GM18498 (cell line): ENCODE measurements at regions not wholly inside any gene's neighbourhood (a gene's known extent, or its start where the extent isn't known, plus 50 kb on each side); places are given as distances from the start of the nearest gene placed in this dataset.
A peak's percentile ranks its signal among the peaks of the same experiment; 100 is the strongest.

Experiments used
- ATAC-seq: cut with Tn5 transposase; IDR thresholded peaks from one replicate; pipeline ENCODE4 v1.9.1; 2021; ENCODE audit warnings: mild to moderate bottlenecking, moderate library complexity; ENCODE audit not compliant: unreplicated experiment

DNA sequence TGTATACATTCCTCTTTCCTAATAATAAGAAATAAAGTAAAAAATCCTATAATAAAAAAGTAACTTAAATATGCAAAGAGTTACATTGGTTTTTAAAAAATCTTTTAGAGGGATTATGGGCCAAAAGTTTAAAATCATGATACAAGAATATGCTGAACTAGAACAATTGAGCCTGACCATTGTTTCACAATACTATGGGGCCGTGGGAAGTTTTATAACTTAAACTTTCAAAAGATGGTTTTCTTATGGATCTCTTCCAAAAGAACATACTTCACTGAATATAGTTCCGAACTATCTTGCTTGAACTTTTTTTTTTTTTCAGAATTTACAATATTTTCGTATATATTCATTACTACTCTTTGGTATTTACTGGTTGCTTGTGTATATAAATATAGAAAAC is 97.6 kb downstream of the NFKBIZ start:
- ATAC-seq = no peak

DNA sequence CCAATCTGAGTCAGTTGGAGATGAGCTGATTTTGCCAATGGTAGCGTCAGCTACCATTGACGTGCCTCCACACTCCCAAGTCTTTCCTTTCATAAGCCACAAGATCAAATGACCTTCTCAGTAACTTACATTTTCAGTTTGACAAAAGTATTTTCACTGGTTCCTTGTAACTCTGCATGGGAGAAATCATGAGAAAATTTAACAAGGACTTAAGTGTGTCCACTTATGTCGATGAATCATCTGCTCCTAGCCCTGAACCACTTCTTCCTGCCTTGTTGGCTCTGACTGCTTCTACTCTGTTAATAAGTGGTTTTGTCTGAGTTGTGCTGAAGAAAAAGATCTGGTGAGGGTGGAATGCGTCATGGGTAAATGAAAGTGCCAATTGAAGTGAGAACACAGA is 101.2 kb downstream of the NFKBIZ start:
- ATAC-seq = peak; percentile 83

DNA sequence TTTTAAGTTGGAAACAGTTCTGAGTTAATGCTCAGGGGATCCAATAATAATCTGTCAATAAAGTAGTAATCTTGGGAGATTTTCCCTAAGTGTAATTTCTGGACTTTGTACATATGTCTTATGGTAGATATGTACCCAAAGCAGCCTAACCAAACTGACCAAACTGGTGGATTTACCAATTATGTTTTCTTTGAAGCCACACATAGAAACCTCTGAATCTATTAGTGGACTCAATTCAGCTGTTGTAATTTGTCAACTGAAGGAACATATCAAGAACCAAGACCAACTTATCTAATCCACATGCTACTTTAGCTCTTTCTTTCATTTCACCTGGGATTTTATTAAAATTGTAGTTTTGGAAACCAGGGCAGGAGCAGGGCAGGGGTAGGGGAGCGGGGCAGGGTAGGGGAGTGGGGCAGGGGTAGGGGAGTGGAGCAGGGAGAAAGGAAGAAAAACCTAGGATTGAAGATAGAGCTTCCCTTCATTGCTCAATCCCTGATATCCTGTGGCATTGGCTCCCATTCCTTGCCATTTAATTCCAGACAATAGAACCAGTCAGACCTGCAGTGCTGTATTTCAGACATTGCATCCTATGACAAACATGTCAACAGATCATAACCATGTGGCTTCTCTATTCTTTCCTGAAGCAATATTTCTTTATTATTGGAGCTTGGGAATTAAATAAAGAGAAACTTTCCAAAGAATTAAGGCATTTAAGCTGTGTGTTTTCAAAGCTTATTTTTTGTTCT is 101.8 kb downstream of the NFKBIZ start:
- ATAC-seq = peak; percentile 27

DNA sequence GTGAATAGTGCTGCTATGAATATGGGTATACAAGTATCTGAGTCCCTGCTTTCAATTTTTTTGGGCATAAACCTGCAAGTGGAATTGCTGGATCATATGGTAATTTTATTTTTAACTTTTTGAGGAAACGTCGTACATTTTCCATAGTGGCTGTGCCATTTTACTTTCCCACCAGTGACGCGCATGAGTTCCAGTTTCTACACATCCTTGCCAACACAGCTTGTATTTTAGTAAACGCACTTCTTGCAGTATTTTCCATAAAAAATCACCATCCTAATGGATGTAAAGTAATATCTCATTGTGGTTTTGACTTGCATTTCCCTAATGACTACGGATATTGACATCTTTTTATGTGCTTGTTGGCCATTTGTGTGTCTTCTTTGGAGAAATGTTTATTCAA is 105.0 kb downstream of the NFKBIZ start:
- ATAC-seq = no peak

DNA sequence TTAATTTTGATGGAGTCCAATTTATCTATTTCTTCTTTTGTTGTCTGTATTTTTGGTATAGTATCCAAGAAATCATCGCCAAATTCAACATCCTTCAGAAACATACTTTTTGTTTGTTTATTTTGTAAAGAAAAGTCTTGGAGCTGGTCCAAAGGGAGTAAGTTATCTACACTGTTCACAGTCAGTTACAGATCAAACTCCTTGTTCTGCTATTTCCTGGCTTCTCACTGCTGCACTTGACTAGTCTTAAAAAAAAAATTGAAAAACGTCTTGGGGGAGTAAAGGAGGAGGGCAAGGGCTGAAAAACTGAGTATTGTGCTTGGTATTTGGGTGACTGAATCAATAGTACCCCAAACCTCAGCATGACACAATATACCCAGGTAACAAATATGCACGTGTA is 105.6 kb downstream of the NFKBIZ start:
- no peak for ATAC-seq

DNA sequence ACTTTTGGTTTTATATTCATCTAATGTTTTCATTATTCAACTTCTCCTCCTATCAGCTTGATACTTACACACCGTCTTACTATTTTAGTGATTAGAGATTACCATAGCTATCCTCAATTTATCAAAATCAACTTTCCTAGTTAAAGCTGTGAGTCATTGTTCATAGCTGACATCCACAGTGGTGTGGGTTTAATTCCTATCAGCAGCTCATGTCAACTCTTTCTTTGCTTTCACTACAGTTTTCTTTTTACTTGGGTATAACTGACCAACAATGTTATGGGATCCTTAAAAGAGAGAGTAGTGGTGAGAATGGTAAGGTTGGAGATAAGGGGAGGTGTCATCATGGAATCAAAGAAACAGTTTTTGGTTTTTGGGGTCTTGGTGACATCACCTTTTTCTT is 112.7 kb downstream of the NFKBIZ start:
- ATAC-seq = no peak

DNA sequence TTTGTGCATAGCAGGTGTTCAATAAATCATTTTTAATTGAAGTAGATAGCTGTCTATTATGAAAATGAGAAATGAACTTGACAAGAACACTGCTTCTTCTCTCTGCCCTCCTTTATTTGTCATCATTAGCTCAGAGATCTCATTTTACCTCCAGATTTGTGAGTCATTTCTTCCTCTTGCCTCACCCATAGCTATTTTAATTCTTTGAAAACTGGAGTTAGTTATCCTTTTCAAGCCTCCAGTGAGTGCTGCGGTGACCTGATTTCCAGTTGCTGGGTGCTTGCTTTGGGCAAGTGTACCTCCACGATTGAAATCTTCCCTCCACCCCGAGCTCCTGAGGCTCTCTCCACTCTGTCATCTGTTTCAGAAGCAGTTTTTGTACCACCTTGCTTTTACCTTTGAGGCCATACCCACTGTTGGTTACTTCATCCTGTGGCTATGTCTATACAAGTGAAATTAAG is 114.6 kb downstream of the NFKBIZ start:
- ATAC-seq = no peak

DNA sequence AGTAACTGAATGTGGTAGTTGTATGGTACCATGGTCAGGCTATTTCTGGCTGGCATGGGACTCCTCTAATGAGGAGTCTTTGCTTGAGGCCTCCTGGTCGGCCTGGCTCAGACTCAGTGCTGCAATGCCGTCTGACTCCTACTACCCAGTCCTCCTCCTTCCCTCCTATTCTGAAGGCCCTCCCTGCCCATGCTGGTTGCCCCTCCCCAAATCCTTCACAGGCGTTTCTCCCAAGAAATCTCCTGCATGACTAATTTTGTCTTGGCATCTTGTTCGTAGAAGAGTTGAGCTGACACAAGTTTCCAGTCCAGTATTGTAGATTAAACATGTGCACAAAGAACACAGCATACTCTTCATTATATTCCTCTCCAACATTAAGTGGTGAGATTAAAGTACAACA is 115.5 kb downstream of the NFKBIZ start:
- no peak for ATAC-seq

DNA sequence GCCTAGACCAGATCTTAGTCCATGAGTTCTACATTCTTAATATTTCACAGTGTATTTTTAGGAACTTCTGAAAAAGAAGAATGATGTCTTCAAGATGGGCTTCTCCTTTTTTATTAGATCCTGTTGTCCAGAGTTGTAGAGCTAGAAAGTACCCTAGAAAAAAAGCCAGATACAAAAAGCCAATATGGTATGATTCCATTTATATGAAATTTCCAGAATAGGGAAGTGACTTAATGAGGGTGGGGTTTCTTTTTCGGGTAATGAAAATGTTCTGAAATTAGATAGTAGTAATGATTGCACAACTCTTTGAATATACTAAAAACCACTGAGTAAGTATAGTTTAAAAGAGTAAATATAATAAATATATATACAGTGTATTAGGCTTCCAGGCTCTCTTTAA is 116.9 kb downstream of the NFKBIZ start:
- no peak for ATAC-seq

DNA sequence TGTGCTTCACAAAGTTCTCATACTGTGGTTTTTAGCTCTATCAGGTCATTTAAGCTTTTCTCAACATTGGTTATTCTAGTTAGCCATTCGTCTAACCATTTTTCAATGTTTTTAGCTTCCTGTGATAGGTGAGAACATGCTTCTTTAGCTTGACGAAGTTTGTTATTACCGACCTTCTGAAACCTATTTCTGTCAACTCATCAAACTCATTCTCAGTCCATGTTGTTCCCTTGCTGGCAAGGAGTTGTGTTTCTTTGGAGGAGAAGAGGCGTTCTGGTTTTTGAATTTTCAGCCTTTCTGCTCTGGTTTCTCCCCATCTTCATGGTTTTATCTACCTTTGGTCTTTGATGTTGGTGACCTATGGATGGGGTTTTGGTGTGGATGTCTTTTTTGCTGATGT is 120.9 kb downstream of the NFKBIZ start:
- ATAC-seq = no peak

DNA sequence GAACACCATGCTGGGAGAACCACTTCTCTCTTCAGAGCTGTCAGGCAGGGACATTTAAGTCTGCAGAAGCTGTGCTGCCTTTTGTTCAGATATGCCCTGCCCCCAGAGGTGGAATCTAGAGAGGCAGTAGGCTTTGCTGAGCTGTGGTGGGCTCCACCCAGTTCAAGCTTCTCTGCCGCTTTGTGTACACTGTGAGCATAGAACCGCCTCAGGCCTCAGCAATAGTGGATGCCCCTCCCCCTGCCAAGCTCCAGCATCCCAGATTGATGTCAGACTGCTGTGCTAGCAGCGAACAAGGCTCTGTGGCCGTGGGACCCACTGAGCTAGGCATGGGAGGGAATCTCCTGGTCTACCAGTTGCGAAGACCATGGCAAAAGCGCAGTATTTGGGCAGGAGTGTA is 121.6 kb downstream of the NFKBIZ start:
- ATAC-seq = no peak

DNA sequence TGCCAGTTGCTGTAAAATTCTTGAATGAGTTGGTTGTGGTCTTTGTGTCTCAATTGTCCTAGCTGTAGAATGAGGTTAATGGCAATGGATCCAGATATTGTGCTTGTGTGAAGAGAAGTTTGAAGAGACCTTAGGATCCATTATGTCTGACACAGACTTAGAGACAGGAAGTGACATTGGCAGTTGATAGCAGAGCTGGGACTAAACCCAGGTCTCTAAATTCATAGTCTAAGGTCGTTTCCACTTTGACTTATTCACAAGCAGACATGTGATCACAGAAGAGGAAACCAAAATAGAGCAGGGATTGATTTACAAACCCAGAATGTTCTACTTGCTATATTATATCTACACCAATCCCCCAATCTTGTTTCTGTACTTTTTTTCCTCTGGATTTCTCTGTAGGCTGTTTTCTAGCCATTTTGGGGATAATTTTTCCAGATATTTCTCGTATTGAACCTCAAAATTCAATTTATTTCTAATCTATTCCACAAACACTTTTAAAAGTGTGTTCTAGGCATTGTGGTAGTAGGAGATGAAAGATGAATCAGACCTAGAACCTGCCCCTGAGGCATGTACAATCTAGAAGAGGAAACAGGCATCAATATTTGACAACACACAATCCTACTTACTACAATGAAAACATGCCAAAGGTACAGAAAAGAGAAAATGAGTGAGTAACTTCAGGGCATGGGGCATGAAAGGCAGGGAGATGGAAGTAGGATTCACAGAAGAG is 123.3 kb downstream of the NFKBIZ start:
- no peak for ATAC-seq

DNA sequence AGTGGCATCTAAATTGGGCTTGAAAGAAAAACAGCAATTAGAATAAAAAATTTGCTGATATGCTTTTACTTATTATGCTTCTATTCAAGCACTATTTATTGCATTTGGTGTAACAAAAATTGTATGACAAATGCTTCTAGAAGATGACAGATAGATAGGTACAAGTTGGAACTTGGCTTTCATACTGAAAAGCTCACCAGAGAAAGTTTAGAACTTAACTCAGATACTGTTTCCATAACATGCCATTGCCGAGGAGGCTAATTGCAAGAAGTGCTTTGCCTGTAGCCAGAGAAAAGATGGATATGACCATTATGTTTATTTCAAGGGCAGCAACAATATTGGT is 123.8 kb downstream of the NFKBIZ start:
- no peak for ATAC-seq

DNA sequence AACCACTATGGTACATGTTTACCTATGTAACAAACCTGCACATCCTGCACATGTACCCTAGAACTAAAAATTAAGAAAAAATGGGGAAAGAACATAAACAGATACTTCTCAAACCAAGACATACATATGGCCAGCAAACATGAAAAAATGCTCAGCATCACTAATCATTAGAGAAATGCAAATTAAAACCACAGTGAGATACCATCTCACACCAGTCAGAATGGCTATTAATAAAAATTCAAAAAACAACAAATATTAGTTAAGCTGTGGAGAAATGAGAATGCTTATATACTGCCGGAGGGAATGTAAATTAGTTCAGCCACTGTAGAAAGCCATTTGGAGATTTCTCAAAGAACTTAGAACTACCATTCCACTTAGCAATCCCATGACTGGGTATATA is 126.1 kb downstream of the NFKBIZ start:
- ATAC-seq = peak; percentile 49

DNA sequence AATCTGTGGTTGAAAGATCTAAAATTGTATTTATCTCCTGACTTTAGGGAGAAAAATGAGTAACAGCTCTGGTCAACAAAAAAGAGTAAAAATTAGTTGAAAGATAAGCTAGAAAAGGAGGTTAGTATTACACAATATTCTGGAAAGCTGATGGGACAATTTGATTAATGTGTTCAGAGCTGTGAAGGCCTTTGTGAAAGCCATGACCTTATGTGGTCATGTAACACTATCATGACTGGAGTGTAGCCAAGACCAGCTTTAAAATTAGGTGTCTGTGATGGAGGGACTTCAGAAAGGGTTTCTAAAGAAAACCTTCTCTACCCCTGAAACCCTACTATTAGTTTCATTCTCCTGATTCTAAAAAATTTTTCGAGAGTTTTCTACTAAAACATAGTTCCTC is 127.2 kb downstream of the NFKBIZ start:
- ATAC-seq = peak; percentile 91

DNA sequence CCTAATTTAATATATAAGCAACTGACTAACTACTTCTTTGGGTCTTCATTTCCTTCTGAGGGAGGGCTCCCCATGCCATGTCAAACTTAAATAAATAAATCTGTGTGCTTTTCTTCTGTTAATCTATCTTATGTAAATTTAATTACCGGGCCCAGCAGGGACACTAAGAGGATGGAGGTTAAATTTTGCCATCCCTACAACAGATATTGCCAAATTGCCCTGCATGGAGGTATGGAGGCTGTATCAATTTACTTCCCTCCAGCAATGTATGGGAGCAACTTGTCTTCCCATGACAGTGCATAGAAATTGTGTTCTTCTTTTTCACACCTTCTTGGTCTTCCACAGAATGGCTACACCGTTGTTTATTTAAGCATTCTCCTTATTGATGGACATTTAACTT is 129.0 kb downstream of the NFKBIZ start:
- ATAC-seq = no peak

DNA sequence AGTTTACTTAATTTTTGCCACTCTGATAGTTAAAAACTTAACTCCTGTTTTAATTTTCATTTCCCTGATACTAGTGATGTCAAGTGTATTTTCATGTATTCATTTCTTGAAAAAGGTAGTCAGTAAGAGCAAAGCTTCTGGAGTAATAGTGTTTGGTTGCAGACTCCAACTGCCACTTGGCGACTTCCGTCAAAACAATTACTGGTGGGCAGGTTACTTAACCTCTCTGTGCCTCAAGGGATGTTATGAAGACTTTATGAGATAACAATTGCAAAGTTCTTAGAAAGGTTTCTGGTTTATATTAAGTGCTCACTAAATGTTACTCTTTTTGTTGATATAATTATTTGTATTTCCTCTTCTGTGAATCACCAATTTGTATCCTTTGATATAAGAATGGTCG is 129.7 kb downstream of the NFKBIZ start:
- ATAC-seq = no peak

DNA sequence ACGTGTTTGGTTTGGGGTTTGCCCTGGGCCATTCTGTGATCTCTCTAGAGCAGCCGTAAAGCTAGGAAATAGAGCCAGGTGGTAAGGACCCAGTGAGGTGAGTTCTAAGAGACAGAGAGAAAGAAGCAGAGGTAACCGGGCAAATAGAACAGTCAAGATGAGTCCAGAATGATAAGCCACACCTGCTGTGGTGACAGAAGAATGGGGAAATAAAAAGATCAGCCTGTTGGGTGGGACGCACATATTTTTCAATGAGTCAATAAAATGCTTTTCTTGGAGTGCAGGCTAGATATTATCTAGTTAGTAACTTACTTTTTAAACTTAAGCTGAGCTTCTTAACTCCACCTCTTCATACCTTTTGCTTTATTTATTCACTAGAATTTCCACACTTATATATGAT is 135.0 kb downstream of the NFKBIZ start:
- ATAC-seq = no peak

DNA sequence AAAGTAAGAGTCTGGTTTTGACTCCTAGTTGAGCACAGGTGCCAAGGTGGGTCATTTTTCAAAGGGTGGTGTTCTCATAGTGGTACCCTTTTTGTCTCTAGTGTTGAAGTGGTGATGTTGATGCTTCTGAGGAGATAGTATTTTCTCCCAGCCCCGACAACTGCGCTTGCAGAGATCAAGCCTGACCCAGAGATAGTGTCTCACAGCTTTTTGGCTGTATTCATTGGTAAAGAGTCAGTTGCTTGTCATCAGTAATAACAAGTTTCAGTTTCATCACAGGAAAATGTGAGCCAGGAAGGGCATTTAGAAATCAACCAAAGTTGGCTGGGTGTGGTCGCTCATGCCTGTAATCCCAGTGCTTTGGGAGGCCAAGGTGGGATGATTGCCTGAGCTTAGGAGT is 139.3 kb downstream of the NFKBIZ start:
- ATAC-seq = peak; percentile 27

DNA sequence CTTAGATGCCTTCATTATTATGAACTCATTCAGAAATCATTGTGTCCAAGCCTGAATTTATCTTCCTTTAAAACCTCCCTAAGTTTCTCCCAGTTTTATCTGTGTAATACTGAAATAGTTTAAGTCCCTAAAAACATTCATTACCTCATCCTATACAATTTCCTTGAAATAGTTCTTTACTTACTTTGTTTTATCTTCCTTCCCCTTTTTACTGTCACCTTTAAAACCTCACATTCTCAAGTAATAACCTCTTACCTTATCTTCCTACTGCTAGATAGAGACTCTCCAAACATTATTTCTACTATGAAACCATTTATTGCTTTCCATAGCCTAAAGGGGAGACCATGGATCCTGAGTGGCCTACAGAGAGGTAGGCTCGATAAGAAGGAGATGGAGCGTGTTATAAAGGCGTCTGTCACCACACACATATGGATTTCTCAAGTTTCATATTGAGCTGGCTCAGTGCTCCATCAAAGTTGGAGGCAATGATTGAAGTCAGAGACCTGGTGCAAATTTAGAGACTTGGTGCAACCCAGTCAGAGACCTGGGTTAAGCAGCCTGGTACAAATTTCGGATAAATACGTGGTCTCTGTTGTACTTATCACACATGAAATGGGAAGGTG is 140.4 kb downstream of the NFKBIZ start:
- no peak for ATAC-seq

DNA sequence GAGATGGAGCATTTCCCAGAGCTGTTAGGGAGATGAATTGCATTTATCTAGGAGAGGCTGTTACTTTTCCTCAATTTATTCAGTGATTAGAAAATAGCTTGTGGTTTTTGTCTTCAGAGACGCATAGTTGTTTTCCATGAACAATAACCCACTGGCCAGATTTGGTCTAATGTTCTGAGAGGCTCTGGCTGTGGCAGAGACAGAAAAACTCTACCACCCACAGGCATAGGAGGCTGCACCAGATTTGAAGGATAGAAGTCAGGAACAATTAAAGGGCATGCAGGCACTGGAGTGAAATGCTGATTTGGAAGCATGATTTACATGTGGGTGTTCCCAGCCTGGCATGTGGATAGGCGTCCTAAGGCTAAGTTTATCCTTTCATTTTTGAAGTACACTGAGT is 143.5 kb downstream of the NFKBIZ start:
- no peak for ATAC-seq

DNA sequence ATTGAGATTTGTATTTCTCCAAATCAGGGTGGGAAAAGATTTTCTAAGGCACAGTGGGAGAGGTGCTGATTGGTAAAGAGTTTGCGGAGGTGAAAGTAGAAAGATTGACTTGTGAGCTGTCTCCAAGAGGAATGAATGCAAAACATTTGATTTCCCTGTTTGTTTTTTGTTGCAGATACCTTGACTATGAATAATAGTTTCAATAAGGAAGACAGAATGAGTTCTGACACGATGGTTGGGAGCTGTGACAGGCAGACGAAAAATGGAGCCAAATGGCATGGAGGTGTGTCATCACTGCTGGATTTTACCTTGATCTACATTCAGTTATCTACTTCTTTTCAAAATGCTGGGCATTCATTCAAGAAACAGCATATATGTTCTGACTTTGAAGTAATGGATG is 145.1 kb downstream of the NFKBIZ start:
- no peak for ATAC-seq
